GM23338 (cell line): ENCODE measurements at regions not wholly inside any gene's neighbourhood (a gene's known extent, or its start where the extent isn't known, plus 50 kb on each side); places are given as distances from the start of the nearest gene placed in this dataset.

ENCODE experiments used
- CREB1 ChIP-seq: fragments of 250-450 bp; sonication (Bioruptor Pico); IDR thresholded peaks from 2 replicates; pipeline ENCODE4 v1.5.0; 2020; ENCODE audit warnings: low read depth, mild to moderate bottlenecking, moderate library complexity
- EZH2 ChIP-seq: fragments of 200-600 bp; sonication (generic); IDR thresholded peaks from one replicate; pipeline ENCODE4 v1.8.0; 2017; ENCODE audit warnings: antibody characterized with exemption, mild to moderate bottlenecking, low read depth; ENCODE audit not compliant: unreplicated experiment
- EZH2phosphoT487 ChIP-seq: fragments of 200-600 bp; sonication (generic); IDR thresholded peaks from one replicate; pipeline ENCODE4 v1.8.1; 2018; ENCODE audit warnings: antibody characterized with exemption; ENCODE audit not compliant: unreplicated experiment
- POLR2AphosphoS5 ChIP-seq: IDR thresholded peaks from 2 replicates; pipeline ENCODE4 v1.6.1; 2016; ENCODE audit warnings: antibody characterized with exemption, low read depth
- TF ChIP-seq, protein P1 (sequence below), 2 experiments: fragments of 200-600 bp in 1 of 2; sonication (generic) in 1 of 2; conservative IDR thresholded peaks; 2 replicates each; pipeline versions ENCODE4 v1.5.1 to v1.6.1; 2016 to 2017; ENCODE audit warnings: antibody characterized with exemption in 2 of 2, low read depth in 2 of 2, mild to moderate bottlenecking in 2 of 2, moderate library complexity in 1 of 2
- TF ChIP-seq, protein P2 (sequence below): IDR thresholded peaks from one replicate; pipeline ENCODE4 v1.6.1; 2018; ENCODE audit warnings: antibody characterized with exemption; ENCODE audit not compliant: unreplicated experiment

DNA sequence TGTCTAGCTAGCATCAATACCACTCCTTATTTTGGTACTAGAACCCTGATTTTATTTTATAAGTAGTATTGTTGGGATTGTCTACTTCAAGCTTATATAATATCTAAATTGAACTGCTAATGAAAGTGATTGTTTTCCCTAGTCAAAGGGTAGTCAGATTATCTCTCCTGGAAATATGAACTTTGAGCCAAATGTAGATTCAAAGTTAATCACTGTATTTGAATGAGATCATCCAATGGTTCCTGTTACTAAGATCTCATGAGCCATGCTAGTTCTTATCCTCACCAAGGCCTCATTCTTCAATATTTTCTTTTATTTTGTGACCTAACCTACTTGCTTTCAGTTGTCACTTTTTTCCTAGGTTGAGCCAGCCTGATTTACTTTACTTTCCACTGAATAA is 276.7 kb downstream of the RASSF9 start:
- TF ChIP-seq, protein P1, sequence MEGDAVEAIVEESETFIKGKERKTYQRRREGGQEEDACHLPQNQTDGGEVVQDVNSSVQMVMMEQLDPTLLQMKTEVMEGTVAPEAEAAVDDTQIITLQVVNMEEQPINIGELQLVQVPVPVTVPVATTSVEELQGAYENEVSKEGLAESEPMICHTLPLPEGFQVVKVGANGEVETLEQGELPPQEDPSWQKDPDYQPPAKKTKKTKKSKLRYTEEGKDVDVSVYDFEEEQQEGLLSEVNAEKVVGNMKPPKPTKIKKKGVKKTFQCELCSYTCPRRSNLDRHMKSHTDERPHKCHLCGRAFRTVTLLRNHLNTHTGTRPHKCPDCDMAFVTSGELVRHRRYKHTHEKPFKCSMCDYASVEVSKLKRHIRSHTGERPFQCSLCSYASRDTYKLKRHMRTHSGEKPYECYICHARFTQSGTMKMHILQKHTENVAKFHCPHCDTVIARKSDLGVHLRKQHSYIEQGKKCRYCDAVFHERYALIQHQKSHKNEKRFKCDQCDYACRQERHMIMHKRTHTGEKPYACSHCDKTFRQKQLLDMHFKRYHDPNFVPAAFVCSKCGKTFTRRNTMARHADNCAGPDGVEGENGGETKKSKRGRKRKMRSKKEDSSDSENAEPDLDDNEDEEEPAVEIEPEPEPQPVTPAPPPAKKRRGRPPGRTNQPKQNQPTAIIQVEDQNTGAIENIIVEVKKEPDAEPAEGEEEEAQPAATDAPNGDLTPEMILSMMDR (conservative IDR thresholded peaks at IDR 0.05; ENCODE audit: low read depth in 2 of 2) = no peak
- TF ChIP-seq POLR2AphosphoS5 (no peak), EZH2phosphoT487 (no peak), CREB1 (no peak), EZH2 (no peak)
- TF ChIP-seq, protein P2, sequence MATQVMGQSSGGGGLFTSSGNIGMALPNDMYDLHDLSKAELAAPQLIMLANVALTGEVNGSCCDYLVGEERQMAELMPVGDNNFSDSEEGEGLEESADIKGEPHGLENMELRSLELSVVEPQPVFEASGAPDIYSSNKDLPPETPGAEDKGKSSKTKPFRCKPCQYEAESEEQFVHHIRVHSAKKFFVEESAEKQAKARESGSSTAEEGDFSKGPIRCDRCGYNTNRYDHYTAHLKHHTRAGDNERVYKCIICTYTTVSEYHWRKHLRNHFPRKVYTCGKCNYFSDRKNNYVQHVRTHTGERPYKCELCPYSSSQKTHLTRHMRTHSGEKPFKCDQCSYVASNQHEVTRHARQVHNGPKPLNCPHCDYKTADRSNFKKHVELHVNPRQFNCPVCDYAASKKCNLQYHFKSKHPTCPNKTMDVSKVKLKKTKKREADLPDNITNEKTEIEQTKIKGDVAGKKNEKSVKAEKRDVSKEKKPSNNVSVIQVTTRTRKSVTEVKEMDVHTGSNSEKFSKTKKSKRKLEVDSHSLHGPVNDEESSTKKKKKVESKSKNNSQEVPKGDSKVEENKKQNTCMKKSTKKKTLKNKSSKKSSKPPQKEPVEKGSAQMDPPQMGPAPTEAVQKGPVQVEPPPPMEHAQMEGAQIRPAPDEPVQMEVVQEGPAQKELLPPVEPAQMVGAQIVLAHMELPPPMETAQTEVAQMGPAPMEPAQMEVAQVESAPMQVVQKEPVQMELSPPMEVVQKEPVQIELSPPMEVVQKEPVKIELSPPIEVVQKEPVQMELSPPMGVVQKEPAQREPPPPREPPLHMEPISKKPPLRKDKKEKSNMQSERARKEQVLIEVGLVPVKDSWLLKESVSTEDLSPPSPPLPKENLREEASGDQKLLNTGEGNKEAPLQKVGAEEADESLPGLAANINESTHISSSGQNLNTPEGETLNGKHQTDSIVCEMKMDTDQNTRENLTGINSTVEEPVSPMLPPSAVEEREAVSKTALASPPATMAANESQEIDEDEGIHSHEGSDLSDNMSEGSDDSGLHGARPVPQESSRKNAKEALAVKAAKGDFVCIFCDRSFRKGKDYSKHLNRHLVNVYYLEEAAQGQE = no peak
